Stimulated activated naive CD8-positive, alpha-beta T cell treated with anti-CD3 and anti-CD28 coated beads, Interleukin-15, Interleukin-2, amounts not matched to agents 100 ng/mL and 50 ng/mL, for 24 hours (primary cell): ENCODE measurements at regions not wholly inside any gene's neighbourhood (a gene's known extent, or its start where the extent isn't known, plus 50 kb on each side); places are given as distances from the start of the nearest gene placed in this dataset.
"Not testable (repeated sequence)": the region's sequence is repeated elsewhere in the genome, so short reads cannot be mapped to it uniquely, and the experiment has no call there.

Source experiments
- H3K27ac Mint-ChIP-seq: one replicate; pipeline ENCODE4 v1.8.0; 2021; ENCODE audit warnings: mild to moderate bottlenecking, mixed read lengths
- H3K27me3 Mint-ChIP-seq: one replicate; pipeline ENCODE4 v1.8.0; 2021; ENCODE audit warnings: mixed read lengths
- H3K36me3 Mint-ChIP-seq: one replicate; pipeline ENCODE4 v1.8.0; 2021; ENCODE audit warnings: low read depth, mixed read lengths
- H3K4me1 Mint-ChIP-seq: one replicate; pipeline ENCODE4 v1.8.0; 2021; ENCODE audit warnings: low read depth, mixed read lengths
- H3K4me3 Mint-ChIP-seq: one replicate; pipeline ENCODE4 v1.8.0; 2021; ENCODE audit warnings: mild to moderate bottlenecking, mixed read lengths
- H3K9me3 Mint-ChIP-seq: one replicate; pipeline ENCODE4 v1.8.0; 2021; ENCODE audit warnings: mixed read lengths

DNA sequence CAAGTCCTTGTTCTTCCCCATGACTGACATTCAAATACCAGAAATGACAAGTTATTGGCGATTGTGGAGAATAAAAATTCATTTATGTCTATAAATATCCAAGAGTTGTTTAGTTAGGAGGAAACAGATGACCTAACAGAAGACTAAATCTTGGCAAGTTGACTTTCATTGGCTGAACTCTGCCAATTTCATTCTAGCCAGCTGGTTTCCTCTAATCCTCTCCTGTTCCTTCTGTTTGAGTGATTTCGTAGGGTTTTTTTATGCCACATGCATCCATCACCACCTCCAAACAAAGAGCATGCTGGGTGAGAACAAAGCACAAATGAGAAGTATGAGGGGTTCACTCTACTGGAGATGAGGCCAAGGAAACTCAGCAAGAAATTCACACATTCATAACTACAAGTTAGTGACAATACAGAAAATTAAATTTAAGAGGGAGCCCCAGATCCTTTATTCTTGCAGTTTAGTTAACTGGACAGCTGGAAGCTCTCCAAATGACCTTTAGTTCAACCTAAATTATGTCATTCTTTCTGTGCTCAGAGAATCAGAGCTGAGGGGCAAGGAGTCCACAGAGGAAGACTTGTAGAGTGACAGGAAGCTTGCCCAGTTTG, 932.0 kb downstream of the TLE4 start:
- Mint-ChIP-seq H3K4me1 (no peaks in the 10 kb centered on the region), H3K27ac (no peak overlapping the region), H3K4me3 (no peak overlapping the region), H3K9me3 (no peaks in the 10 kb centered on the region), H3K36me3 (no peaks in the 10 kb centered on the region), H3K27me3 (no peaks in the 10 kb centered on the region)

DNA sequence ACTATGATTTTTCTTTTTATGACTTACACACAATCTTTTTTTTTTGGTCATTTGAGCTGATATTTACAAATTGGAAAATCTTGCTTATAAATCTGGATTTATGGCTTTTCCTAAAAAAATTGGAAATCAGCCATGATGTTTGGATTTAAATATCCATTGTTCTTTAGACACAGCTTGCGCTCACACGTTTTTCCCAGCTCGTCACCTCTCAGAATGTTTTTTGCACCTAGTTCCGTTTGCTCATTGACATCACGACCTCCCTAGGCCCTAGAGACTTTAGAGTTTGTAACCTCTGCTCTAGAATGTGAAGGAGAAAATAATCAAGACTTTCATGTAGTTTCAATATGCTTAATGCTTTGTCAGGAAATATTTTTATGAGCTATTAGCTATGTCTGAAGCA, 930.5 kb downstream of the TLE4 start:
- H3K27me3 Mint-ChIP-seq = no peaks in the 10 kb centered on the region
- no peaks in the 10 kb centered on the region for H3K9me3 Mint-ChIP-seq
- no peaks in the 10 kb centered on the region for H3K36me3 Mint-ChIP-seq
- no peak overlapping the region for H3K27ac Mint-ChIP-seq
- no peak overlapping the region for H3K4me3 Mint-ChIP-seq
- H3K4me1 Mint-ChIP-seq = no peaks in the 10 kb centered on the region

DNA sequence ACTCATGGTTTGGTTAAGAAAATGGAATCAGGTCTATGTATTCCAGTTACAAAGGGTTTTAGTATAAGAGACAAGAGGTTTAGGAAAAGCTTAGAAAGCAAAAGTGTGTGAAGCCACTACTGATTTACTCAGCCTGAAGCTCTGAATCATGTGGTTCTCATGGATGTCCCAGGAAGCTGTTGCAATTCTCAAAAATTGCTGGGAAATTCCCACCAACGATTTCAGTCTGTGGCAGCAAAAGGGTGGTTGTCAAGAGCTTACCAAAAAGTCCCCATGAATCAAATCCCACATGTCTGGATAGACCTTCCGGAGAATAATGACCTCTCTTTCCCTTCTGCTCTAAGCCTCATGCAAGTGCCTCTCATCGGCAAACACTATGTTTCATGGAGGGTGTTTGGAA, 929.9 kb downstream of the TLE4 start:
- no peaks in the 10 kb centered on the region for H3K9me3 Mint-ChIP-seq
- H3K27ac Mint-ChIP-seq = no peak overlapping the region
- no peaks in the 10 kb centered on the region for H3K36me3 Mint-ChIP-seq
- H3K27me3 Mint-ChIP-seq = no peaks in the 10 kb centered on the region
- no peak overlapping the region for H3K4me3 Mint-ChIP-seq
- no peaks in the 10 kb centered on the region for H3K4me1 Mint-ChIP-seq

DNA sequence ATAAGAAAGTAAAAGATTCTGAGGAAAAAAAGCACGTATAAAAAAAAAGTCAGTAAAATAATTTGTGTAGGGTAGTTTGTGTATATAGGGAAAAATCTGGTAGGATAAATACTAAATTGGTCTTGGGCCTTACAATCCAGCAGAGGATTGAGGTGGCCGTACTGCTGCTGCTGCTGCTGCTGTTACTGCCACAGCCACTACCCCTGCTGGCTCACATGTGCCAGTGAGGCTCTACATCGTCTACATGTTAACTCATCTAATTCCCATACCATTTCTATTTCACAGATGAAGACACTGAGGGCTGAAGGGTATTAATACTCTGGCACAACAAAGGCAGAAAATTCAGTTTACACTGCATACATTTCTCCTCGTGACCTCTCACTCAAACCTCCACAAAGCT, 928.5 kb downstream of the TLE4 start:
- H3K27ac Mint-ChIP-seq = no peak overlapping the region
- no peak overlapping the region for H3K4me3 Mint-ChIP-seq
- no peaks in the 10 kb centered on the region for H3K4me1 Mint-ChIP-seq
- H3K9me3 Mint-ChIP-seq = peaks cover 6% of the 10 kb centered on the region
- H3K27me3 Mint-ChIP-seq = no peaks in the 10 kb centered on the region
- H3K36me3 Mint-ChIP-seq = no peaks in the 10 kb centered on the region

DNA sequence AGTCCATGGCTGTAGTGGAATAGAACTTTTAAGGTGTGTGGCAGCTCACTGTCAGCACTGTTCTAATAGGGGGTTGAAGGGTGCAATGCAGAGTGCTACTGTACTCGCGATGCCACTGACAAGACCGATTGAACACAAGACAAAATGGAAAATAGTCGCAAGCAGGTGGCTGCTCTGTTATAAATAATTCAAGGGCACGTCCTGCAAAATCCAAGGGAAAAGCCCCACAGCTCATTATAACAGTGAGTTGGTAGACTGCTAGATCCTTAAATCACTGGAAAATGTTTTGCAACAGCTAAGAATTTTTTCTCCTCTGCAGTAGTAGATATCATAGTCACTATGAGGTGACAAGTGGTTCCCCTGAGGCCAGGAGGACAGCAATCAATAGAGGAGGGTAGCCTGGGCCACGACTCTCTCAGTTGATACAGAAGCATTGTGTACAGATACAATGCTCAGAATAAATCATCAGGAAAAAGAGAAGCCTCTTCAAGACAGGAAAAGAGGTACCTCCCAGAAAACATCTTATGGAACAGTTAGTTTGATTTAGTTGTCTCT, 926.3 kb downstream of the TLE4 start:
- peaks cover 6% of the 10 kb centered on the region for H3K9me3 Mint-ChIP-seq
- H3K4me1 Mint-ChIP-seq = no peaks in the 10 kb centered on the region
- no peak overlapping the region for H3K4me3 Mint-ChIP-seq
- H3K27me3 Mint-ChIP-seq = no peaks in the 10 kb centered on the region
- no peaks in the 10 kb centered on the region for H3K36me3 Mint-ChIP-seq
- H3K27ac Mint-ChIP-seq = no peak overlapping the region

DNA sequence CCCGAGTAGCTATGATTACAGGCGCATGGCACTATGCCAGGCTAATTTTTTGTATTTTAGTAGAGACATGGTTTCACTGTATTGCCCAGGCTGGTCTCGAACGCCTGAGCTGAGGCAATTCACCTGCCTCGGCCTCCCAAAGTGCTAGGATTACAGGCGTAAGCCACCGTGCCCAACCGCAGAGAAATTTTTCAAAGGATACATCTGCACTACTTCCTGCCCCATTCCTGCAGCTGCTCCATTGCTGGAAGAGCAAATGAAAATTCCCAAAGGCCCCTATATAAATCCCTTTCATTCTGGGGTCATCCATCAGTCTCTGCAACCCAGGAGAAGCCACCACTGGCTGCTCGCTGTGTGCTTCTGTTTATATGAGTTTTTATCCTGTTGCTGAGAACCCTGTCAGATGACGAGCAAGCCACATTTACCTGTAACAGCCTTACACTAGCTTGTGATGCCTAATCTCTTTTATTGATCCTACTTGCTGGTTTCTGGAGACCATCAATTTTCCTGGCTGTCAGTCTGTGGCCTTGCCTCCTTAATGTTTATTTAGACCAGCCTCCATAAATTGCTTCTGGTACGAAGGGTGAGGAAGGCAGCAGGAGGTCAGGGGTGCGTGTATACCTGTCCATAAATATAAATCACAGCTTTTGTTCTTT, 925.3 kb downstream of the TLE4 start:
- H3K36me3 Mint-ChIP-seq = no peaks in the 10 kb centered on the region
- H3K27ac Mint-ChIP-seq = no peak overlapping the region
- H3K9me3 Mint-ChIP-seq = peaks cover 6% of the 10 kb centered on the region
- H3K4me3 Mint-ChIP-seq = no peak overlapping the region
- H3K4me1 Mint-ChIP-seq = no peaks in the 10 kb centered on the region
- no peaks in the 10 kb centered on the region for H3K27me3 Mint-ChIP-seq

DNA sequence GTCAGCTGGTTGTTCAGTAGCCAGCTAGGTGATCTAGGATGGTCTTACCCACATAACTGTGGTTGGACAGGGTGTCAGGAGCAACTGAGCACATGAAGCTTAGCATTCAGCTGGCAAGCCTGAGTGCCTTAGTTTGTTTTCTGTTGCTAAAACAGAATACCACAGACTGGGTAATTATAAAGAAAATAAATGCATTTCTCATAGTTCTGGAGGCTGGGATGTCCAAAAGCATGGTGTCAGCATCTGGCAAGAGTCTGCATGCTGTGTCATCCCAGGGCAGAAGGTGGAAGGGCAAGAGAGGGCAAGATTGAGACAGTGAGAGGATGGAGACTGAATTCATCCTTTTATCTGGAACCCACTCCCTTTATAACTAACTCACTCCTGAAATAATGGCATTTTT, 921.5 kb downstream of the TLE4 start:
- H3K36me3 Mint-ChIP-seq = no peaks in the 10 kb centered on the region
- no peak overlapping the region for H3K27ac Mint-ChIP-seq
- no peak overlapping the region for H3K4me3 Mint-ChIP-seq
- no peaks in the 10 kb centered on the region for H3K4me1 Mint-ChIP-seq
- peaks cover 6% of the 10 kb centered on the region for H3K9me3 Mint-ChIP-seq
- no peaks in the 10 kb centered on the region for H3K27me3 Mint-ChIP-seq

DNA sequence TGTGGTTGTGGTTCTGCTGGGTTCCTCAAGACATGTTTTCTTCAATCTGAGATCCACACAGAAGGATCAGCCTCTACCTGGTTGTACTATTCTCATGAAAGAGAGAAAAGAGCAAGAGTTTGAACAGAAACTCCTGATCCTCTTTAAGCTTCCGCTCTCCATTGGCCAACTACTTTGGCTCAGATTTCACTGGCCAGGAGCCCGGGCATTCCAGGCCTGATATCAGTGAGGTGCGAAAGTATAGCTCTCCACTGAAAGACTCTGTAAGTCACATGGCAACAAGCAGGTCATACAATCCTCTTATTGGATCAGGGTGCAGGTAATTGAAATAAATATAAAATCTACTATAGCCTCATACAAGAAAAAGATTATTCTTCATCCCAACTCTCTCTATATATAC, 920.5 kb downstream of the TLE4 start:
- Mint-ChIP-seq H3K36me3 (no peaks in the 10 kb centered on the region), H3K9me3 (peaks cover 6% of the 10 kb centered on the region), H3K27ac (no peak overlapping the region)

DNA sequence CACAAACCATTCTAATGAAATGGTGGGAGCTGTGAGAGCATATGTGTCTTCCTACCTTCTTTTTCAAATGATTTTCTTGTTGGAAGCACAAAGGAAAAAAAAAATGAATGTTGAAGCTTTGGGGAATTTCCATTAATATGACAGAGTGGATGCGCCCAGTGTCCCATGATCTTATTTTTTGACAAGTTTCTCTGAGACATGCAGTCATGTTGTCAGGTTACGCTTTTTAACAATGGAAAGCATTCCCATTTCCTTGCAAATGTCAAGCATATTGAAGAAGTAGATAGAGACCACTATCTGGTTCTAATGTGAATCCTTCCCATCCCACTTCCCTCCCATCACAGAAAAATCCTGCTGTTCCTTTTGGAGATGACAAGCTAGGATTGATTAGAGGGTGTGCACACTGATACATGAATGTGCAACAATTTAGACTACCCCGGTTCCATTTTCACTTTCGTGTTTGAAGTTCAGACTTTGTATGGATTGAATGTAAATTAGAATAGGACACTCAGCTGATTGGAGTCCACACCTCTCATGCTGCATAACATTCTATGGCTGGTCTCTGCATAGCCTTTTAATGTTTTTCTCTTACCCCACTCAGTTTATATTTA, 919.4 kb downstream of the TLE4 start:
- no peak overlapping the region for H3K27ac Mint-ChIP-seq
- H3K36me3 Mint-ChIP-seq = no peaks in the 10 kb centered on the region
- H3K4me3 Mint-ChIP-seq = no peak overlapping the region
- H3K4me1 Mint-ChIP-seq = no peaks in the 10 kb centered on the region
- H3K9me3 Mint-ChIP-seq = peaks cover 3% of the 10 kb centered on the region
- no peaks in the 10 kb centered on the region for H3K27me3 Mint-ChIP-seq

More for the DNA sequence above, 920.5 kb downstream of the TLE4 start:
- Mint-ChIP-seq H3K27me3 (no peaks in the 10 kb centered on the region), H3K4me1 (no peaks in the 10 kb centered on the region), H3K4me3 (no peak overlapping the region)

DNA sequence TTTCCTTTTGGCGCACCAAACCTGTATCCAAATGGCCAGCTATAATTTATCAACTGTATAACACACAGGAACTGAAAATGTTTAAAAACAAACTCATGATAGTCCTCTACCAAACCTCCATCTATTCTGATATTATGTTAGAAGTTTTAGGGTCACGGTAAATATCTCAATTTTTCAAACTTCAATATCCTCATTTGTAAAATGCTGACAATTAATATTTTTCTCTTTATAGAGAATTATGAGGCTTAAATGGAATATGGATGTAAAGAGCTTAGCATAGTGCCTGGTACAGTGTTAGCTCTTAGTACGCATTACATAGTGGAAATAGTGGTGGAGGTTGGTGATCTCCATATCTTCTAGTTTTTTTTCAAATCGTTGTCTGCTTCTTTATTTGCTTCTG, 917.6 kb downstream of the TLE4 start:
- Mint-ChIP-seq H3K27ac (no peak overlapping the region), H3K4me1 (no peaks in the 10 kb centered on the region), H3K36me3 (no peaks in the 10 kb centered on the region), H3K9me3 (no peaks in the 10 kb centered on the region), H3K4me3 (no peak overlapping the region), H3K27me3 (no peaks in the 10 kb centered on the region)

DNA sequence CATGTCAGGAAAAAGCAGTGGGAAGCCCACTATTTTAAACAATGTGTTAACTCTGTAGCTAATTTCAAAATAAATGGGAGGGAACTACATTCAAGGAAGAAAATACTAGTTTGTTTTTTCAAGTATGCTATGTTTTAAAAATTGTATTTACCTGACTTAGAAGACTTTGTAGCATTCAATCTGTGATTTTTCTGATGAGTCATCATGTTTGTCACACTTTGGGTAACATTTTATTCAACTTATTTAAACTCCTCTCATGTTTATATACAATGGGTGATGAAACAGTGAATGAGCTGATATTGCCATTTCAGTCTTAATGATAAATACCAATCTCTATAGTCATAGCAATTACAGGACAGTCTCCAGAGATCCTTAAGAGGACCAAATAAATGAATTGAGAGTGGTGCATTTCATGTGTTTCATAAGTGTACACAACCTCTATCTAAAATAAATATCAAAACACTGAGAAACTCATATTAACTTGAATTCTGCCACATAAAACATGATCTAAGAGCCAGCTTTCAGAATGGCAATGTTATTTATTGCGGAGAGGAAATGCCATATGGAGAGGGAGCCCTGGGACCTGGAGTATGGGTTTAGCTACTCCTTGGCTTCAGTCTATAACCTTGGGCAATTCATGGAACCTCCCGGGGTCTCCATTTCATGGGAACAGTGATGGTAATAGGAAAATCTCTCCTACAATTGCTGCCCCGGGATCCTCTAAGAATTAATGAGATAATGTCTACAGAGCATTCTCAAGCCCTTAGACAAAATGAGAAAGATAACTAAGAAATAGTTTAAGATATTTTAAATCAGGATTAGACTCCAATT, 913.9 kb downstream of the TLE4 start:
- Mint-ChIP-seq H3K9me3 (peaks cover 5% of the 10 kb centered on the region), H3K4me1 (no peaks in the 10 kb centered on the region), H3K4me3 (no peak overlapping the region), H3K36me3 (no peaks in the 10 kb centered on the region), H3K27ac (no peak overlapping the region), H3K27me3 (no peaks in the 10 kb centered on the region)

DNA sequence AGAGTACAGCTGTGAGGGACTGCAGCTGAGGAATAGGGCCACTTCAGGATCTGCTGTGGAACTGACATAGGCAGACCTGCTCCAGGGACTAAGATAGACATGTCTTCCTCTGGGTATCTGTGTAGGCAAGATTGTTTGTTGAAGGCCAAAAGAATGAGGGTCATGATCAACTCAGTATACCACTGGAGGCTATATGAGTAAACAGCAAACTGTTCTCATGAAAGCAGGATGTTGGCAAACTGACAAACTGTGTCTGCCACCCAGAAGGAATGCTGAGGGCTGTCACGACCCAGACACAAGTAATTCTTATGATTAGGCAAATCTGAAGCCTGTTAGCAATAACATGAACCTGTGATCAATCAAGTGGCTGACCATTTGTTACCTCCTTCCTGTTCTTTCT, 910.5 kb downstream of the TLE4 start:
- not testable (repeated sequence) for H3K27me3 Mint-ChIP-seq, H3K9me3 Mint-ChIP-seq, H3K27ac Mint-ChIP-seq, H3K36me3 Mint-ChIP-seq, H3K4me3 Mint-ChIP-seq, H3K4me1 Mint-ChIP-seq

DNA sequence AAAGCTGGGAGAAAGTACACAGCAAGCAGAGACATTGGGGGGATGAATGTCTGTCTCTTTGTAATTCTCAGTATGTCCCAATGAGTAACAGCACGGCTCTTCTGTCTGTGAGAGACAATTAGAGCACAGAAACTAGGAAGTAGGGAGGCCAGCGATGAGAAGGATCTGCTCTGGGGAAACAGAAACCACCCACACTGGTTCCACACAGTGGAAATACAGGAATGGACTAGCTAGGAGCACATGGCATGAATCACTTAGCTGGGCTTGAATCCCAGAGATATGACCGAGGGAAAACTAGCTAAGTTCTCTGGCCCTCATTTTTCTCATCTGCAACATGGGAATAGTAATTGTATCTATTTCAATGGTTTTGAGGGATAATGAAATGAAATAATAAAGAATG, 895.9 kb downstream of the TLE4 start:
- Mint-ChIP-seq H3K27me3 (no peaks in the 10 kb centered on the region), H3K27ac (no peak overlapping the region), H3K9me3 (peaks cover 18% of the 10 kb centered on the region), H3K36me3 (no peaks in the 10 kb centered on the region), H3K4me3 (no peak overlapping the region), H3K4me1 (no peaks in the 10 kb centered on the region)

DNA sequence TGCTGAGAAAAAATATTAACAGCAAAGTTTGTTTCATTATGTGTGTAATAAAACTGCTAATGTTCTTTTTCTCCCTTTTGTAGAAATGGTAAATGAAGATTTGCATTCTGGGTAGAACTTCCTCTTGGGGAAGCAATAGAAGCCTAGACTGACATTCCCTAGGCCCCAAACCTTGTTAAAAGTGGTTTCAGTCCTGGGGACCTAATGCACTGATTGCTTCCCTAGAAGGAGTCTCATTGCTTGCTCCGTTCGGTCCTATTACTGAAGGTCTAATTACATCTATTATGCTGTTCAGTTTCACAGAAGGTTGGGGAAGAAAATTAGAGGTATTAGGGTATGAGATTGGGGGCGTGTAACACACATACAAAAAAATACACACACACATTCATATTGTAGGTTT, 893.8 kb downstream of the TLE4 start:
- Mint-ChIP-seq H3K4me1 (no peaks in the 10 kb centered on the region), H3K9me3 (peaks cover 20% of the 10 kb centered on the region), H3K27me3 (no peaks in the 10 kb centered on the region), H3K36me3 (no peaks in the 10 kb centered on the region), H3K4me3 (no peak overlapping the region), H3K27ac (no peak overlapping the region)

DNA sequence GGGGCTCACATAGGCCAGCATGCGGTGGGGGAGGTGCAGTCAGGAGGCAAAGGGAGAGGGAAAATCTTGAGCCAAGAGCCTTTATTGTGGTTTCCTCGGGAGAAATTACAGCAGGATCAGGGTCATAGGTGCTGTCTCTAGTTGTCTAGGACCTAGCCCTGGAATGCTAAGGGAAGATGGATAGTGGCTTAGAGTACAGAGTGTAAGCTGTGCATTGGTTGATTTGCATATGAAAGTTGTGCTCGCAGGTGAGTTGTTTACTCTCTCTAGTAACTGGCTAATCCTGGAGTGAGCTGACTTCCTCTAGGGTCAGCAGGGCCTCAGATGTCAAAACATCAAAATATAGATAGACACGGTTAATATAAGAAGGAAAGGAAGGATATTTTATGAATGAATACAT, 877.7 kb downstream of the TLE4 start:
- peaks cover 11% of the 10 kb centered on the region for H3K9me3 Mint-ChIP-seq
- no peaks in the 10 kb centered on the region for H3K4me1 Mint-ChIP-seq
- no peaks in the 10 kb centered on the region for H3K36me3 Mint-ChIP-seq

More for the DNA sequence above, 877.7 kb downstream of the TLE4 start:
- Mint-ChIP-seq H3K27me3 (no peaks in the 10 kb centered on the region), H3K27ac (no peak overlapping the region), H3K4me3 (no peak overlapping the region)
